ENCODE measurements at regions not wholly inside any gene's neighbourhood (a gene's known extent, or its start where the extent isn't known, plus 50 kb on each side); places are given as distances from the start of the nearest gene placed in this dataset.
"Not testable (repeated sequence)": the region's sequence is repeated elsewhere in the genome, so short reads cannot be mapped to it uniquely, and the experiment has no call there.

DNA sequence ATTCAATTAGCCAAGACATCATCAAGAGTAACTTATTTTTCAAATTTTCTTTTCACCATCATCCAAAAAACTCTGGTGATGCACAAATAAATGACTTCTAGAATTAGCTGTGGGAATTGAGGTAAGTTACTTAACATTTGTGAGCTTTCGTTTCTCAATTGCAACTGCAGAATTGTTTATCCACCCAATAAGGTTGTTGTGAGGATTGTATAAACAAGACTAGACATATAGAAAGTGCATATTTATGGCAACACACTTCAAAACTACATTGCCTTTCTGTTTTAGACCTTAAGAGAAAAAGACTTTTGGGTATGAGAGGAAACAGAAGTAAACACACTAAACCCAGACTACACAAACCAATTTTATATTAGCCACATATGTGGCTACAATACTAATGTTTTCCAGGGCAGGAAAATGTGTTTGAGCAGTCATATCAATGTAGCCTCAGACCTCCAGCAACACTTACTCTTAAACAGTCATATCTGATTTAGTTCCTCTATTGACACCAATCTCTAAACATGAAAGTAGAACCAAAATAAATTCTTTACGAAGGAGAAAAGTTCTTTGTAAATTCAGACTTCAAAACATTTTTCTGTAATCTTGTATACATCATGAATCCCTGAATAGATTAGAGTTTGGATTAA is 488.0 kb upstream of the CYLC2 start:
- no peak for DNase-seq
- H3K4me3 ChIP-seq: no peak overlapping the region
- no peaks in the 10 kb centered on the region for H3K36me3 ChIP-seq
- no peak overlapping the region for H3K27ac ChIP-seq
- intact Hi-C loops (cut with DNase I; ENCODE audit: low total_unique reads): no loop called here
- no peaks in the 10 kb centered on the region for H3K27me3 ChIP-seq
- TF ChIP-seq, protein P1, sequence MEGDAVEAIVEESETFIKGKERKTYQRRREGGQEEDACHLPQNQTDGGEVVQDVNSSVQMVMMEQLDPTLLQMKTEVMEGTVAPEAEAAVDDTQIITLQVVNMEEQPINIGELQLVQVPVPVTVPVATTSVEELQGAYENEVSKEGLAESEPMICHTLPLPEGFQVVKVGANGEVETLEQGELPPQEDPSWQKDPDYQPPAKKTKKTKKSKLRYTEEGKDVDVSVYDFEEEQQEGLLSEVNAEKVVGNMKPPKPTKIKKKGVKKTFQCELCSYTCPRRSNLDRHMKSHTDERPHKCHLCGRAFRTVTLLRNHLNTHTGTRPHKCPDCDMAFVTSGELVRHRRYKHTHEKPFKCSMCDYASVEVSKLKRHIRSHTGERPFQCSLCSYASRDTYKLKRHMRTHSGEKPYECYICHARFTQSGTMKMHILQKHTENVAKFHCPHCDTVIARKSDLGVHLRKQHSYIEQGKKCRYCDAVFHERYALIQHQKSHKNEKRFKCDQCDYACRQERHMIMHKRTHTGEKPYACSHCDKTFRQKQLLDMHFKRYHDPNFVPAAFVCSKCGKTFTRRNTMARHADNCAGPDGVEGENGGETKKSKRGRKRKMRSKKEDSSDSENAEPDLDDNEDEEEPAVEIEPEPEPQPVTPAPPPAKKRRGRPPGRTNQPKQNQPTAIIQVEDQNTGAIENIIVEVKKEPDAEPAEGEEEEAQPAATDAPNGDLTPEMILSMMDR (IDR thresholded peaks at IDR 0.05): no peak
- TF ChIP-seq POLR2A (IDR thresholded peaks at IDR 0.05): no peak
- no peaks in the 10 kb centered on the region for H3K4me1 ChIP-seq
- no peaks in the 10 kb centered on the region for H3K9me3 ChIP-seq

DNA sequence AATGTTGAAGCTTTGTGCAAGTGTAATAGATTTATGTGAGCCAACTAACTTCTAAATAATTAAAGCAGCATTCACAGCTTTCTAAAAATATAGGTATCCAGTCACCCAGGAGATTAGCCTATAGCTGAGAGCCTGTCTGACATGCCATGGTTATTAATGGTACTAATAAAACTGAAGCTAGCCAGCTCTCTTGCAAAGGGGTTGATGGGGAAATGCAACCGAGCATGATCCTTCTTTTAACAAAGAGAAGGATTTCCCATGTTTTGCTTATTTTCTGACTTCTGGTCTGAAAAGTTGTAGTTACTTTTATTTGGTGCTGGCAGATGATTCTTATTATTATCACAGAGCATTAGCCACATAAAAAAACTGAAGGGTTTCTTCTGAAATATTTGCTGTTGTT is 488.7 kb upstream of the CYLC2 start:
- H3K9me3 ChIP-seq: no peaks in the 10 kb centered on the region
- TF ChIP-seq, protein P1 (IDR thresholded peaks at IDR 0.05): no peak
- TF ChIP-seq POLR2A (IDR thresholded peaks at IDR 0.05): no peak
- intact Hi-C loops (cut with DNase I; ENCODE audit: low total_unique reads): no loop called here
- no peaks in the 10 kb centered on the region for H3K4me1 ChIP-seq
- no peaks in the 10 kb centered on the region for H3K36me3 ChIP-seq
- no peaks in the 10 kb centered on the region for H3K27me3 ChIP-seq
- no peak overlapping the region for H3K27ac ChIP-seq
- no peak overlapping the region for H3K4me3 ChIP-seq
- no peak for DNase-seq

DNA sequence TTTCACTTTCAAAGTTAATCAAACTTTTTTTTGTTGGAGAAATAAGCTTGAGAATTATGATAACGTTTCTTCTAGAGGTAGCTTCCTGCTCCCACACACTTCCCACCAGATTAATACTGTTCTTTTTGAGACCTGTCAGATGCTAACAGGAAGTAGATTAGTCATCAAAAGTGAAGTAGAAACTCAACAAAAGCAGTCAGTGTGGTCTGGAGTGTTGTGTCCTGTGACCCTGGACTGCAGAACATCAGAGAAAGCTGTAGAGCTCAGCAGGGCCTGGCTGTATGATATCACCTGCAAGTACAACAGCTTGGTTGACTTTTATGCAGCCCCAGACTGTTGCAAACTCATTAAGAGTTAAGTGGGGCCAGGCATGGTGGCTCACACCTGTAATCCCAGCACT is 495.7 kb upstream of the CYLC2 start:
- H3K4me3 ChIP-seq: no peak overlapping the region
- H3K36me3 ChIP-seq: no peaks in the 10 kb centered on the region
- TF ChIP-seq, protein P1 (IDR thresholded peaks at IDR 0.05): no peak
- no peak for TF ChIP-seq POLR2A (IDR thresholded peaks at IDR 0.05)
- no peaks in the 10 kb centered on the region for H3K27me3 ChIP-seq
- H3K27ac ChIP-seq: no peak overlapping the region
- DNase-seq: no peak
- H3K4me1 ChIP-seq: no peaks in the 10 kb centered on the region
- no peaks in the 10 kb centered on the region for H3K9me3 ChIP-seq
- intact Hi-C loops (cut with DNase I; ENCODE audit: low total_unique reads): no loop called here

DNA sequence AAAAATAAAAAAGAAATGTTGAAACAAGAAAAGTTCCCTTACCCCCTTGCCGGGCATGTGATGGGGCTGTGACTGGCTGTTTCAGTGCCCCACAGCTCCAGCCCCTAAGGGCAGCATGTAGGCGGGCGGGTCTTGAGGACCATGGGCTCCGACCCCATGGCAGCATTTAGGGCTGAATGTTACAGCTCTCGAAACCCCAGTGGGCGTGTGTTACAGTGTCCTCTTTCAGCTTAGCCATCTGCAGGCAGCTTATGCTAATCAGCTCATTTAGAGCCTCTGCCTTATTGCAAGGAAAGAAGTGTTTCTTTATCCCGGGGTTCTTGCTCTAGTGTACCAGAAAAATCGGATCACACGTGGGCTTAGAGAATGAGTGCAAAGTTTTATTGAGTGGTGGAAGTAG is 497.4 kb upstream of the CYLC2 start:
- Histone ChIP-seq H3K4me3 (no peak overlapping the region), H3K9me3 (no peaks in the 10 kb centered on the region), H3K4me1 (no peaks in the 10 kb centered on the region), H3K36me3 (no peaks in the 10 kb centered on the region), H3K27me3 (no peaks in the 10 kb centered on the region), H3K27ac (no peak overlapping the region)
- TF ChIP-seq POLR2A (IDR thresholded peaks at IDR 0.05): no peak
- TF ChIP-seq, protein P1 (IDR thresholded peaks at IDR 0.05): no peak
- DNase-seq: no peak
- intact Hi-C loops (cut with DNase I; ENCODE audit: low total_unique reads): no loop called here

DNA sequence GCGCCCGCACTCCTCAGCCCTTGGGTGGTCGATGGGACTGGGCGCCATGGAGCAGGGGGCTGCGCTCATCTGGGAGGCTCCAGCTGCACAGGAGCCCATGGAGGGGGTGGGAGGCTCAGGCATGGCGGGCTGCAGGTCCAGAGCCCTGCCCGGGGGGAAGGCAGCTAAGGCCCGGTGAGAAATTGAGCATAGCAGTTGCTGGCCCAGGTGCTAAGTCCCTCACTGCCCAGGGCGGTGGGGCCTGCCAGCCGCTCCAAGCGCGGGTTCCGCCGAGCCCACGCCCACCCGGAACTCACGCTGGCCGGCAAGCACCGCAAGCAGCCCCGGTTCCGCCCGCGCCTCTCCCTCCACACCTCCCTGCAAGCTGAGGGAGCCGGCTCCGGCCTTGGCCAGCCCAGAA is 508.2 kb upstream of the CYLC2 start:
- H3K27me3 ChIP-seq; H3K27ac ChIP-seq; H3K4me3 ChIP-seq; H3K36me3 ChIP-seq; DNase-seq; intact Hi-C loops (cut with DNase I; ENCODE audit: low total_unique reads); H3K9me3 ChIP-seq; H3K4me1 ChIP-seq: not testable (repeated sequence)

DNA sequence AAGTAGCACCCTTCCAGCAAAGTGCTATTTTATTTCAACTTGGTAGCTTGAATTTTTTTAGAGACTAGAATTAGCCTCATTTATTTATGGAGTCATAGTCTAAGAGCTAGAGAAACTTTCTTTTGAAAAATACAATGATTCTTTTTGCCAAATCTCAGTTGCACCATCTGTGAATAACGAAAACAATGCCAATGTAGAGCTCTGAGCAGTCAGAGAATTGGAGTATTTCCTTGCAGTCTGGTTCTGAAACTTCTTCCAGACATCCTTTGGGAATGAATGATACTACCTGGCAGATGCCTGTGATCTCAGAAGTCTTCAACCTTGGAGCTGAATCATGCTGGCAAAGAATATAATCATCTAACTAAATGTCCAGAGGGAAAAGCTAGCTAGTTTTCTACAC is 511.5 kb upstream of the CYLC2 start:
- Histone ChIP-seq H3K9me3 (no peaks in the 10 kb centered on the region), H3K27ac (no peak overlapping the region), H3K36me3 (no peaks in the 10 kb centered on the region), H3K27me3 (no peaks in the 10 kb centered on the region), H3K4me3 (no peak overlapping the region), H3K4me1 (no peaks in the 10 kb centered on the region)
- intact Hi-C loops (cut with DNase I; ENCODE audit: low total_unique reads): no loop called here
- TF ChIP-seq POLR2A (IDR thresholded peaks at IDR 0.05): no peak
- TF ChIP-seq, protein P1 (IDR thresholded peaks at IDR 0.05): no peak
- no peak for DNase-seq

Measured in uterus (tissue), 3 donors.